Gastrocnemius medialis (tissue), 4 donors: ENCODE measurements at regions not wholly inside any gene's neighbourhood (a gene's known extent, or its start where the extent isn't known, plus 50 kb on each side); places are given as distances from the start of the nearest gene placed in this dataset.
"Not testable (repeated sequence)": the region's sequence is repeated elsewhere in the genome, so short reads cannot be mapped to it uniquely, and the experiment has no call there.

Experiments used
- ATAC-seq, 2 donors: fragments of 150-250 bp; one replicate each; pipeline ENCODE4 v1.9.1; 2016
- DNase-seq, 2 donors: peaks; one replicate each; pipeline ENCODE4 v3.0.0-alpha.2; 2019
- H3K27ac ChIP-seq, 4 donors: fragments of 200-600 bp; sonication (generic); 1 replicate in 1 of 4; 2 replicates in 3 of 4; pipeline ENCODE4 v1.5.1; 2016 to 2018; ENCODE audit warnings: mild to moderate bottlenecking in 2 of 4, moderate library complexity in 1 of 4
- H3K27me3 ChIP-seq, 3 donors: fragments of 200-600 bp; sonication (generic) in 2 of 3; 1 replicate in 1 of 3; 2 replicates in 2 of 3; pipeline versions ENCODE4 v1.5.1 to v1.6.0; 2016 to 2019; ENCODE audit warnings: mild to moderate bottlenecking in 1 of 3, moderate library complexity in 1 of 3
- H3K36me3 ChIP-seq, 2 donors: fragments of 200-600 bp; sonication (generic) in 1 of 2; one replicate each; pipeline ENCODE4 v1.5.1; 2017 to 2018
- H3K4me1 ChIP-seq, 2 donors: fragments of 200-600 bp; sonication (generic) in 1 of 2; one replicate each; pipeline ENCODE4 v1.5.1; 2016 to 2017; ENCODE audit warnings: mild to moderate bottlenecking in 2 of 2
- H3K4me3 ChIP-seq, 4 donors: fragments of 200-600 bp; sonication (generic) in 3 of 4; 1 replicate in 1 of 4; 2 replicates in 3 of 4; pipeline ENCODE4 v1.5.1; 2016 to 2019; ENCODE audit warnings: mild to moderate bottlenecking in 2 of 4
- H3K9me3 ChIP-seq, 3 donors: fragments of 200-600 bp; sonication (generic) in 2 of 3; 1 replicate in 1 of 3; 2 replicates in 2 of 3; pipeline ENCODE4 v1.5.1; 2016 to 2019
- POLR2A ChIP-seq, 2 donors: fragments of 450-650 bp; IDR thresholded peaks; one replicate each; pipeline ENCODE4 v1.6.1; 2017; ENCODE audit warnings: antibody characterized with exemption in 2 of 2, mild to moderate bottlenecking in 2 of 2, moderate library complexity in 2 of 2
- in situ Hi-C, 4 donors: fragments of 200-750 bp; cut with MboI; loops; one replicate each; pipeline versions ENCODE4 v1.15.0 to v1.8.0; 2017; ENCODE audit warnings: low sequenced_read_pairs in 4 of 4
- intact Hi-C: fragments of 100-400 bp; cut with DNase I; formaldehyde crosslinking; loops from one replicate; pipeline ENCODE4 v1.15.1; 2023; ENCODE audit warnings: low total_unique reads
- TF ChIP-seq, protein P1 (sequence below), 5 experiments: fragments of 450-650 bp in 3 of 5; fragments of 200-600 bp in 2 of 5; sonication (generic) in 2 of 5; IDR thresholded peaks in 4 of 5; conservative IDR thresholded peaks in 1 of 5; 1 replicate in 4 of 5; 2 replicates in 1 of 5; pipeline ENCODE4 v1.5.1; 2016 to 2019; ENCODE audit warnings: antibody characterized with exemption in 5 of 5, mild to moderate bottlenecking in 3 of 5, moderate library complexity in 3 of 5

GRCh38 chr16:62794724-62795123, 758.5 kb upstream of the CDH8 start:
- intact Hi-C loops, result no loop called here
- ATAC-seq (no peak), DNase-seq (no peak)
- Histone ChIP-seq H3K9me3 (no peaks in the 10 kb centered on the region), H3K4me3 (no peak overlapping the region), H3K27ac (no peak overlapping the region), H3K36me3 (no peaks in the 10 kb centered on the region), H3K27me3 (no peaks in the 10 kb centered on the region), H3K4me1 (no peaks in the 10 kb centered on the region)
- in situ Hi-C loops, result no loop called here
- no peak for TF ChIP-seq POLR2A (IDR thresholded peaks at IDR 0.05)
- TF ChIP-seq, protein P1, sequence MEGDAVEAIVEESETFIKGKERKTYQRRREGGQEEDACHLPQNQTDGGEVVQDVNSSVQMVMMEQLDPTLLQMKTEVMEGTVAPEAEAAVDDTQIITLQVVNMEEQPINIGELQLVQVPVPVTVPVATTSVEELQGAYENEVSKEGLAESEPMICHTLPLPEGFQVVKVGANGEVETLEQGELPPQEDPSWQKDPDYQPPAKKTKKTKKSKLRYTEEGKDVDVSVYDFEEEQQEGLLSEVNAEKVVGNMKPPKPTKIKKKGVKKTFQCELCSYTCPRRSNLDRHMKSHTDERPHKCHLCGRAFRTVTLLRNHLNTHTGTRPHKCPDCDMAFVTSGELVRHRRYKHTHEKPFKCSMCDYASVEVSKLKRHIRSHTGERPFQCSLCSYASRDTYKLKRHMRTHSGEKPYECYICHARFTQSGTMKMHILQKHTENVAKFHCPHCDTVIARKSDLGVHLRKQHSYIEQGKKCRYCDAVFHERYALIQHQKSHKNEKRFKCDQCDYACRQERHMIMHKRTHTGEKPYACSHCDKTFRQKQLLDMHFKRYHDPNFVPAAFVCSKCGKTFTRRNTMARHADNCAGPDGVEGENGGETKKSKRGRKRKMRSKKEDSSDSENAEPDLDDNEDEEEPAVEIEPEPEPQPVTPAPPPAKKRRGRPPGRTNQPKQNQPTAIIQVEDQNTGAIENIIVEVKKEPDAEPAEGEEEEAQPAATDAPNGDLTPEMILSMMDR (IDR thresholded peaks at IDR 0.05 in 4 of 5, conservative IDR thresholded peaks at IDR 0.05 in 1 of 5), result no peak

DNA sequence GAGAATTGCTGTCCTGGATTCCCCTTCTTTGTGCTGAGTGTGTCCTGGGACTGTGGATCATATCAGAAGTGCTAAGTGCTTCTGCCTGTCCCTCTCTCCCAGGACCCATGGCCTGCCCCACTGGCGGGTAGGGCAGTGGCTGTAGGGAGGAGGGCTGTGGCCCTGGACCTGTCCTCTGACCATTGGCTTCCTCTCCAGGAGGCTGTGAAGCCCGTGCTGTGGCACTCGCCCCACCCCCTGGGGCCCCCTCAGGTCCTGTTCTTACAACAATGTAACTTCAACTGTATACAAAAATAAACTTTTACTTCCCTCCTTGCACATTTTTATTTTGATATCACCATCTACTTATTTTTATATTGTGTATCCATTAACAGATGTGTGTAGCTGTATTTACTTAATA, 743.8 kb upstream of the CDH8 start:
- H3K4me3 ChIP-seq, H3K27me3 ChIP-seq, H3K27ac ChIP-seq, in situ Hi-C loops, H3K4me1 ChIP-seq, intact Hi-C loops, H3K36me3 ChIP-seq, DNase-seq, ATAC-seq, H3K9me3 ChIP-seq: not testable (repeated sequence)

DNA sequence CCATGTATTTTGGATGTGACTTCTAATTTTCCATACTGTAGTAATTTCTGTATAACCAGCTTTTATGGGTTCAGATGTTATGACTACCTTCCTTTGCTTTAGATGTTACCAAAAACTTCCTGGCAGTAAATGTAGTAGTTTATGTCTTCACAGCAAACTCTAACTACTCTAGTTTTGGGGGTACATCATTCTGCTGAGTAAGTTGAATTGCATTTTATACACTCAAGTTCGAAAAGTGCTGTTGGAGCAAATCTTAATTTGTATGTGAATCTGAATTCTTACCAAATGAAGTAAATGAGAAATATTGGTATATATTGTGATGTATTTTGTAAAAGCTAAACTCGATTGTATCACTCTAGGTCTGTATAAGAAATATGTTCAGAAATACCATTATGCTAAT, 728.3 kb upstream of the CDH8 start:
- TF ChIP-seq, protein P1 (IDR thresholded peaks at IDR 0.05 in 4 of 5, conservative IDR thresholded peaks at IDR 0.05 in 1 of 5), result no peak
- no peak for TF ChIP-seq POLR2A (IDR thresholded peaks at IDR 0.05)
- Histone ChIP-seq H3K36me3 (no peaks in the 10 kb centered on the region), H3K27ac (no peak overlapping the region), H3K9me3 (no peaks in the 10 kb centered on the region), H3K27me3 (no peaks in the 10 kb centered on the region), H3K4me1 (no peaks in the 10 kb centered on the region), H3K4me3 (no peak overlapping the region)
- intact Hi-C loops (no loop called here), in situ Hi-C loops (no loop called here)
- ATAC-seq (no peak), DNase-seq (no peak)

DNA sequence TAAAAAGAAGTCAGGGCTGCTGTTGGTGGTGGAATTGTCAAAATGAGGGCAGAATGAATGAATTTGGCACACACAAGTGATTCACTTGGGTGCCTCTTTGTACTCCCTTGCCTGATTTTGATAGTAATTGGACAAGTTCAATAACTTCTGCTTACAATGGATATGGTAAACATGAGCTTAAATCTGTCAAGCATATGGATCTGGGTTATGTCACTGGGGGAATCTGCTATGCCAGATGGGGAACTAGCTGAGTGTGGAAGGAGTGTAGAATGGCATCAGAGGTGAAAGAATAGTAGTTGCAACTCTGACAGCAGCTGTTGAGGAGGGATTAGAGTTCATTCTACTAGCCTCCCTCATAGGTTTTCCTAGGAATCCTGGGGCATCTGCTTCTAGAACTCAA, 724.2 kb upstream of the CDH8 start:
- Histone ChIP-seq H3K27me3 (no peaks in the 10 kb centered on the region), H3K36me3 (no peaks in the 10 kb centered on the region), H3K27ac (no peak overlapping the region), H3K4me3 (no peak overlapping the region), H3K9me3 (no peaks in the 10 kb centered on the region), H3K4me1 (no peaks in the 10 kb centered on the region)
- ATAC-seq (no peak), DNase-seq (no peak)
- TF ChIP-seq POLR2A (IDR thresholded peaks at IDR 0.05), result no peak
- TF ChIP-seq, protein P1 (IDR thresholded peaks at IDR 0.05 in 4 of 5, conservative IDR thresholded peaks at IDR 0.05 in 1 of 5), result no peak
- intact Hi-C loops (no loop called here), in situ Hi-C loops (no loop called here)

- in situ Hi-C loops, result no loop called here
- Histone ChIP-seq H3K4me1 (no peaks in the 10 kb centered on the region), H3K4me3 (no peak overlapping the region), H3K27ac (no peak overlapping the region), H3K27me3 (no peaks in the 10 kb centered on the region), H3K36me3 (no peaks in the 10 kb centered on the region), H3K9me3 (no peaks in the 10 kb centered on the region)
- no peak for ATAC-seq
- intact Hi-C loops, result no loop called here
- TF ChIP-seq POLR2A (IDR thresholded peaks at IDR 0.05), result no peak
- TF ChIP-seq, protein P1 (IDR thresholded peaks at IDR 0.05 in 4 of 5, conservative IDR thresholded peaks at IDR 0.05 in 1 of 5), result no peak
- DNase-seq, result no peak
These were observed 719.7 kb upstream of the CDH8 start for GRCh38 chr16:62755938-62756337.
